Astrocyte of the cerebellum (primary cell): ENCODE measurements at regions not wholly inside any gene's neighbourhood (a gene's known extent, or its start where the extent isn't known, plus 50 kb on each side); places are given as distances from the start of the nearest gene placed in this dataset.

Source experiments
- DNase-seq: peaks from one replicate; pipeline ENCODE4 v3.0.0-alpha.2; 2011; ENCODE audit warnings: low read depth
- H3K4me3 ChIP-seq: 2 replicates; pipeline ENCODE4 v1.5.1; 2011; ENCODE audit warnings: mild to moderate bottlenecking, low read depth, low read length, moderate library complexity
- in situ Hi-C: cut with HindIII; loops from 2 replicates; pipeline ENCODE4 v1.10.0; 2017; ENCODE audit warnings: low sequenced_read_pairs
- TF ChIP-seq, protein P1 (sequence below): IDR thresholded peaks from 2 replicates; pipeline ENCODE4 v1.5.1; 2012; ENCODE audit warnings: low read length, low read depth, moderate library complexity, mild to moderate bottlenecking; ENCODE audit errors: missing control alignments

DNA sequence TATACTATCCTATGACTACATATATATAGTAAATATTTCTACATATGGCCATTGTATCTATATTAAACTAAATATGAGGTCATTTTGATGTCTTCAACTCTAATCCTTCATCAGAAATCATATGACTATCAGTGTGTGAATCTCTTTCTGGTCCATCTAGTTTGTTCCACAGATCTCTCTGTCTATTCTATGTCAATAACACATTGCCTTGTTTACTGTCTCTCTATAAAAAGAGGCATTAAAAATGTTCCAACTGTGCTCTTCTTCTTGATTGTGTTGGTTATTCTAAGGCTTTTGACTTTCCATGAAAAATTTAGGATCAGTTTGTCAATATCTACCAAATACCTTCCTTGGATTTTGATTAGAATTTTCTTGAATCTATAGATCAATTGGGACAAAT, 338.3 kb upstream of the FSTL5 start:
- H3K4me3 ChIP-seq: no peak overlapping the region
- in situ Hi-C loops: no loop called here
- DNase-seq: no peak
- TF ChIP-seq, protein P1, sequence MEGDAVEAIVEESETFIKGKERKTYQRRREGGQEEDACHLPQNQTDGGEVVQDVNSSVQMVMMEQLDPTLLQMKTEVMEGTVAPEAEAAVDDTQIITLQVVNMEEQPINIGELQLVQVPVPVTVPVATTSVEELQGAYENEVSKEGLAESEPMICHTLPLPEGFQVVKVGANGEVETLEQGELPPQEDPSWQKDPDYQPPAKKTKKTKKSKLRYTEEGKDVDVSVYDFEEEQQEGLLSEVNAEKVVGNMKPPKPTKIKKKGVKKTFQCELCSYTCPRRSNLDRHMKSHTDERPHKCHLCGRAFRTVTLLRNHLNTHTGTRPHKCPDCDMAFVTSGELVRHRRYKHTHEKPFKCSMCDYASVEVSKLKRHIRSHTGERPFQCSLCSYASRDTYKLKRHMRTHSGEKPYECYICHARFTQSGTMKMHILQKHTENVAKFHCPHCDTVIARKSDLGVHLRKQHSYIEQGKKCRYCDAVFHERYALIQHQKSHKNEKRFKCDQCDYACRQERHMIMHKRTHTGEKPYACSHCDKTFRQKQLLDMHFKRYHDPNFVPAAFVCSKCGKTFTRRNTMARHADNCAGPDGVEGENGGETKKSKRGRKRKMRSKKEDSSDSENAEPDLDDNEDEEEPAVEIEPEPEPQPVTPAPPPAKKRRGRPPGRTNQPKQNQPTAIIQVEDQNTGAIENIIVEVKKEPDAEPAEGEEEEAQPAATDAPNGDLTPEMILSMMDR: no peak

- no peak overlapping the region for H3K4me3 ChIP-seq
- in situ Hi-C loops: loop anchor here (25.0 kb wide), 2 partner anchors 838 to 1038 kb away; partner anchors contain the start of genes NPY1R and NPY5R
- TF ChIP-seq, protein P1: peak; percentile 40
- no peak for DNase-seq
These were observed 335.7 kb upstream of the FSTL5 start for GRCh38 chr4:162499478-162499877.

DNA sequence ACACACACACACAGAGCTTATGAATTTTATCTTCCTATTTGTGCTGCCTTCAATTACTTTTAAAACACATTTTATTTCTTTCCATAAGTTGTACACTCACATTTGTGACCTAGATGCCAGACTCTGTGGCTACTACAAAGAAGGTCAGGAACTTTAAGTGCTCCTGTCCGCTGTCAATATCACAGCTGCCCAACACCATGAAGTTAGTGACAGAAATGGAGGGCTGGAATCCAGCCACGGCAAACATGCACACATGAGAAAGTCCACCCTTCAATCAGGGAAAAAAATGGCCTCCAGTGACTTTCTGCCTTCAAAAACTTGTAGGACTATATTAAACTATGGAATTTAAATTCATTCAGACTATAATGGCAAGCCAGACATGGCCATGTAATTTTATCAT, 334.4 kb upstream of the FSTL5 start:
- in situ Hi-C loops: loop anchor here (25.0 kb wide), 2 partner anchors 839 to 1039 kb away; partner anchors contain the start of genes NPY1R and NPY5R
- TF ChIP-seq, protein P1: no peak
- no peak overlapping the region for H3K4me3 ChIP-seq
- DNase-seq: no peak

- no peak overlapping the region for H3K4me3 ChIP-seq
- in situ Hi-C loops: loop anchor here (25.0 kb wide), 2 partner anchors 840 to 1040 kb away; partner anchors contain the start of genes NPY1R and NPY5R
- DNase-seq: peak; percentile 23
These were observed 333.9 kb upstream of the FSTL5 start for GRCh38 chr4:162497564-162498167.

DNA sequence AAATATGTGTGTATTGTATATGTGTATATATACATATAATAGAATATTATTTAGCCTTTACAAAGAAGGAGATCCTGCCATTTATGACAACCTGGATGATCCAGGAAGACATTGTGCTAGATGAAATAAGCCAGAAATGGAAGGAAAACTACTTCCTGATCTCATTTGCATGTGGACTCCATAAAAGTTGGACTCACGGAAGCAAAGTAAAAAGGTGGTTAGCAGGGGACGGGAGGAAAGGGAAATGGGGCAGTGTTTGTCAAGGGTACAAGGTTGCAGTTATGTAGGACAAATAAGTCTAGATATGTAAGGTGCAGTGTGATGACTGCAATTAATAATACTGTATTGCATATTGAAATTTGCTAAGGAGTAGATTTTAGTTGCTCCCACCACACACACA, 331.1 kb upstream of the FSTL5 start:
- no peak overlapping the region for H3K4me3 ChIP-seq
- no peak for DNase-seq
- in situ Hi-C loops: loop anchor here (25.0 kb wide), 2 partner anchors 842 to 1042 kb away; partner anchors contain the start of genes NPY1R and NPY5R
- TF ChIP-seq, protein P1: no peak

More at GRCh38 chr4:162497564-162498167, 333.9 kb upstream of the FSTL5 start:
- TF ChIP-seq, protein P1: peak; percentile 64

DNA sequence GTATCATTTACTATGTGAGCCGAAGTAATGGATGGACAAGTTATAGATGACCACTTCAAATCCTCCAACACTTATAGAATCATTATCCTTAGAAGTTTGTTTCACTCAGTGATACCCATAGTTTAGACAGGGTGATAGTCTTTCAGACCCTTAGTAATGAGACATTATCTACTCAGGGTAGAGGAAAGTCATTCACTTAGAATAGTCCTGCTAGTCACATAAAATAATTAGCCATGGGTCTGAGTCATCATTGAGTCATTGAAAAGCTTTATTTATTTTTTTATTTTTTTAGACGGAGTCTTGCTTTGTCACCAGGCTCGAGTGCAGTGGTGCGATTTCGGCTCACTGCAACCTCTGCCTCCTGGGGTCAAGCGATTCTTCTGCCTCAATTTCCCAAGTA, 321.7 kb upstream of the FSTL5 start:
- H3K4me3 ChIP-seq: no peak overlapping the region
- in situ Hi-C loops: loop anchor here (25.0 kb wide), 2 partner anchors 852 to 1052 kb away; partner anchors contain the start of genes NPY1R and NPY5R
- TF ChIP-seq, protein P1: no peak
- peak; percentile 32 for DNase-seq
